NCI-H2227 (cell line): ENCODE measurements at regions not wholly inside any gene's neighbourhood (a gene's known extent, or its start where the extent isn't known, plus 50 kb on each side); places are given as distances from the start of the nearest gene placed in this dataset.

Source experiments
- DNase-seq: peaks from one replicate; lab custom pipeline; 2025; ENCODE audit not compliant: unreplicated experiment; lab: John Stamatoyannopoulos, UW

- DNase-seq = no peak
Observed at GRCh38 chr7:67738145-67738544, 741.5 kb downstream of the TYW1 start.

- no peak for DNase-seq
Observed at GRCh38 chr7:67738958-67739357, 742.3 kb downstream of the TYW1 start.

GRCh38 chr7:67743501-67743900 is 746.9 kb downstream of the TYW1 start:
- no peak for DNase-seq

GRCh38 chr7:67752227-67752626 is 755.6 kb downstream of the TYW1 start:
- no peak for DNase-seq

- no peak for DNase-seq
Observed at GRCh38 chr7:67753891-67754290, 757.3 kb downstream of the TYW1 start.

- DNase-seq = no peak
Observed at GRCh38 chr7:67754651-67755050, 758.0 kb downstream of the TYW1 start.

- no peak for DNase-seq
Observed at GRCh38 chr7:67758551-67758950, 761.9 kb downstream of the TYW1 start.

GRCh38 chr7:67760971-67761370 is 764.3 kb downstream of the TYW1 start:
- no peak for DNase-seq

- no peak for DNase-seq
Observed at GRCh38 chr7:67762516-67762915, 765.9 kb downstream of the TYW1 start.

- DNase-seq = no peak
Observed at GRCh38 chr7:67764289-67764688, 767.7 kb downstream of the TYW1 start.

GRCh38 chr7:67765481-67766175 is 769.0 kb downstream of the TYW1 start:
- no peak for DNase-seq

GRCh38 chr7:67766906-67767410 is 770.3 kb downstream of the TYW1 start:
- DNase-seq = no peak

GRCh38 chr7:67771846-67772605 is 775.4 kb downstream of the TYW1 start:
- DNase-seq = no peak

- DNase-seq = no peak
Observed at GRCh38 chr7:67773081-67773480, 776.4 kb downstream of the TYW1 start.

- DNase-seq = no peak
Observed at GRCh38 chr7:67777119-67777518, 780.5 kb downstream of the TYW1 start.

GRCh38 chr7:67781841-67782240 is 785.2 kb downstream of the TYW1 start:
- DNase-seq = no peak

- no peak for DNase-seq
Observed at GRCh38 chr7:67786021-67786420, 789.4 kb downstream of the TYW1 start.

GRCh38 chr7:67788669-67789068 is 792.0 kb downstream of the TYW1 start:
- no peak for DNase-seq

GRCh38 chr7:67791918-67792317 is 795.3 kb downstream of the TYW1 start:
- no peak for DNase-seq

GRCh38 chr7:67794544-67794943 is 797.9 kb downstream of the TYW1 start:
- DNase-seq = no peak

GRCh38 chr7:67803789-67804188 is 807.2 kb downstream of the TYW1 start:
- DNase-seq = no peak

- DNase-seq = no peak
Observed at GRCh38 chr7:67805921-67806471, 809.4 kb downstream of the TYW1 start.
